ENCODE measurements at regions not wholly inside any gene's neighbourhood (a gene's known extent, or its start where the extent isn't known, plus 50 kb on each side); places are given as distances from the start of the nearest gene placed in this dataset.
"Not testable (repeated sequence)": the region's sequence is repeated elsewhere in the genome, so short reads cannot be mapped to it uniquely, and the experiment has no call there.

GRCh38 chr4:66736606-66737005 is 808.7 kb downstream of the CENPC start:
- Histone ChIP-seq H3K27me3 (ENCODE audit: insufficient read depth, poor library complexity, severe bottlenecking) (no peaks in the 10 kb centered on the region), H3K27ac (replicated peaks) (no peak overlapping the region), H3K4me3 (replicated peaks; ENCODE audit: insufficient read depth, low read length) (no peak overlapping the region)
- no peak for TF ChIP-seq SPI1 (IDR thresholded peaks at IDR 0.05; ENCODE audit: borderline replicate concordance, low read depth)
- no peak for TF ChIP-seq POLR2AphosphoS5 (IDR thresholded peaks at IDR 0.05; ENCODE audit: low read depth)
- TF ChIP-seq CTCF (IDR thresholded peaks at IDR 0.05; ENCODE audit: insufficient read depth, low read length), result no peak
- TF ChIP-seq GABPA (IDR thresholded peaks at IDR 0.05; ENCODE audit: low read depth), result no peak
- no peak for TF ChIP-seq REST (IDR thresholded peaks at IDR 0.05; ENCODE audit: insufficient replicate concordance, low read depth)
- no peak for DNase-seq (ENCODE audit: low read depth in 1 of 2, low spot score in 1 of 2)

- H3K27ac ChIP-seq (replicated peaks), result no peak overlapping the region
These were observed 817.0 kb downstream of the CENPC start for GRCh38 chr4:66728280-66728679.

GRCh38 chr4:66712301-66712921 is 832.9 kb downstream of the CENPC start:
- not testable (repeated sequence) for H3K4me3 ChIP-seq (replicated peaks; ENCODE audit: insufficient read depth, low read length); H3K27ac ChIP-seq (replicated peaks); DNase-seq (ENCODE audit: low read depth in 1 of 2, low spot score in 1 of 2); H3K27me3 ChIP-seq (ENCODE audit: insufficient read depth, poor library complexity, severe bottlenecking)

More at GRCh38 chr4:66728280-66728679, 817.0 kb downstream of the CENPC start:
- no peak for DNase-seq (ENCODE audit: low read depth in 1 of 2, low spot score in 1 of 2)
- TF ChIP-seq GABPA (IDR thresholded peaks at IDR 0.05; ENCODE audit: low read depth) (no peak), CTCF (IDR thresholded peaks at IDR 0.05; ENCODE audit: insufficient read depth, low read length) (no peak), SPI1 (IDR thresholded peaks at IDR 0.05; ENCODE audit: borderline replicate concordance, low read depth) (no peak), REST (IDR thresholded peaks at IDR 0.05; ENCODE audit: insufficient replicate concordance, low read depth) (no peak), POLR2AphosphoS5 (IDR thresholded peaks at IDR 0.05; ENCODE audit: low read depth) (no peak)
- Histone ChIP-seq H3K27me3 (ENCODE audit: insufficient read depth, poor library complexity, severe bottlenecking) (no peaks in the 10 kb centered on the region), H3K4me3 (replicated peaks; ENCODE audit: insufficient read depth, low read length) (no peak overlapping the region)

GRCh38 chr4:66704243-66704642 is 841.1 kb downstream of the CENPC start:
- no peak overlapping the region for H3K4me3 ChIP-seq (replicated peaks; ENCODE audit: insufficient read depth, low read length)
- no peak for DNase-seq (ENCODE audit: low read depth in 1 of 2, low spot score in 1 of 2)
- no peak overlapping the region for H3K27ac ChIP-seq (replicated peaks)

More at GRCh38 chr4:66704243-66704642, 841.1 kb downstream of the CENPC start:
- H3K27me3 ChIP-seq (ENCODE audit: insufficient read depth, poor library complexity, severe bottlenecking), result no peaks in the 10 kb centered on the region
- TF ChIP-seq REST (IDR thresholded peaks at IDR 0.05; ENCODE audit: insufficient replicate concordance, low read depth) (no peak), POLR2AphosphoS5 (IDR thresholded peaks at IDR 0.05; ENCODE audit: low read depth) (no peak), GABPA (IDR thresholded peaks at IDR 0.05; ENCODE audit: low read depth) (no peak), CTCF (IDR thresholded peaks at IDR 0.05; ENCODE audit: insufficient read depth, low read length) (no peak), SPI1 (IDR thresholded peaks at IDR 0.05; ENCODE audit: borderline replicate concordance, low read depth) (no peak)

Measured in HL-60 (cell line).